Thymus (tissue), 11 donors: ENCODE measurements at regions not wholly inside any gene's neighbourhood (a gene's known extent, or its start where the extent isn't known, plus 50 kb on each side); places are given as distances from the start of the nearest gene placed in this dataset.

Source experiments
- DNase-seq, 9 donors: peaks; one replicate each; pipeline ENCODE4 v3.0.0-alpha.2; 2013; ENCODE audit warnings: low spot score in 9 of 9, low read depth in 6 of 9, missing footprints in 1 of 9
- H3K27ac ChIP-seq, 2 donors: one replicate each; pipeline ENCODE4 v1.5.1; 2013; ENCODE audit warnings: control low read depth in 1 of 2, low read depth in 1 of 2, low read length in 1 of 2, mild to moderate bottlenecking in 1 of 2, moderate library complexity in 1 of 2
- H3K27me3 ChIP-seq, 2 donors: one replicate each; pipeline ENCODE4 v1.5.1; 2013; ENCODE audit warnings: low read length in 1 of 2; ENCODE audit not compliant: control insufficient read depth in 2 of 2, insufficient read depth in 1 of 2
- H3K36me3 ChIP-seq, 2 donors: one replicate each; pipeline ENCODE4 v1.5.1; 2013; ENCODE audit warnings: low read length in 1 of 2, mild to moderate bottlenecking in 1 of 2, moderate library complexity in 1 of 2; ENCODE audit not compliant: control insufficient read depth in 2 of 2, insufficient read depth in 2 of 2
- H3K4me1 ChIP-seq, 2 donors: one replicate each; pipeline ENCODE4 v1.5.1; 2013; ENCODE audit warnings: low read length in 2 of 2; ENCODE audit not compliant: control insufficient read depth in 2 of 2, insufficient read depth in 2 of 2
- H3K4me3 ChIP-seq, 2 donors: one replicate each; pipeline ENCODE4 v1.5.1; 2013; ENCODE audit warnings: low read length in 2 of 2, control low read depth in 1 of 2, mild to moderate bottlenecking in 1 of 2
- H3K9me3 ChIP-seq, 2 donors: one replicate each; pipeline ENCODE4 v1.5.1; 2013; ENCODE audit warnings: low read length in 1 of 2, mild to moderate bottlenecking in 1 of 2; ENCODE audit not compliant: control insufficient read depth in 2 of 2, insufficient read depth in 1 of 2
- WGBS: extraction: QIAGEN DNeasy Blood & Tissue Kit; methylation state at CpG from one replicate; pipeline ENCODE4 v1.1.7; 2013; 5-methylcytosine and 5-hydroxymethylcytosine counted together
- donor health status: healthy.

- H3K27ac ChIP-seq = no peak overlapping the region
Measured at GRCh38 chr13:63632321-63632720, 2216.7 kb upstream of the PCDH20 start.

GRCh38 chr13:63631006-63631405 lies 2215.4 kb upstream of the PCDH20 start:
- Histone ChIP-seq H3K4me1 (no peaks in the 10 kb centered on the region), H3K27ac (no peak overlapping the region), H3K27me3 (no peaks in the 10 kb centered on the region), H3K36me3 (no peaks in the 10 kb centered on the region), H3K9me3 (no peaks in the 10 kb centered on the region), H3K4me3 (no peak overlapping the region)
- 89% methylated on average over 3 of the region's 3 CpGs for WGBS
- DNase-seq = no peak

More at GRCh38 chr13:63632321-63632720, 2216.7 kb upstream of the PCDH20 start:
- Histone ChIP-seq H3K36me3 (no peaks in the 10 kb centered on the region), H3K4me3 (no peak overlapping the region), H3K4me1 (no peaks in the 10 kb centered on the region), H3K27me3 (no peaks in the 10 kb centered on the region), H3K9me3 (no peaks in the 10 kb centered on the region)
- WGBS = 89% methylated on average over 3 of the region's 3 CpGs
- no peak for DNase-seq

GRCh38 chr13:63629591-63629990 lies 2213.9 kb upstream of the PCDH20 start:
- Histone ChIP-seq H3K36me3 (no peaks in the 10 kb centered on the region), H3K4me1 (no peaks in the 10 kb centered on the region), H3K27ac (no peak overlapping the region), H3K9me3 (no peaks in the 10 kb centered on the region), H3K27me3 (no peaks in the 10 kb centered on the region), H3K4me3 (no peak overlapping the region)
- no peak for DNase-seq
- WGBS = 87% methylated on average over 2 of the region's 2 CpGs

GRCh38 chr13:63628310-63628709 lies 2212.7 kb upstream of the PCDH20 start:
- Histone ChIP-seq H3K4me3 (no peak overlapping the region), H3K4me1 (no peaks in the 10 kb centered on the region), H3K36me3 (no peaks in the 10 kb centered on the region), H3K27me3 (no peaks in the 10 kb centered on the region), H3K27ac (no peak overlapping the region), H3K9me3 (no peaks in the 10 kb centered on the region)
- 94% methylated on average over 3 of the region's 3 CpGs for WGBS
- DNase-seq = no peak

- Histone ChIP-seq H3K27ac (no peak overlapping the region), H3K4me3 (no peak overlapping the region), H3K9me3 (no peaks in the 10 kb centered on the region), H3K36me3 (no peaks in the 10 kb centered on the region), H3K4me1 (no peaks in the 10 kb centered on the region), H3K27me3 (no peaks in the 10 kb centered on the region)
- no peak for DNase-seq
- 94% methylated on average over 1 of the region's 1 CpG for WGBS
Measured at GRCh38 chr13:63625869-63626268, 2210.2 kb upstream of the PCDH20 start.

GRCh38 chr13:63614874-63615612 lies 2199.4 kb upstream of the PCDH20 start:
- Histone ChIP-seq H3K27ac (no peak overlapping the region), H3K9me3 (no peaks in the 10 kb centered on the region), H3K4me1 (no peaks in the 10 kb centered on the region), H3K4me3 (no peak overlapping the region), H3K36me3 (no peaks in the 10 kb centered on the region), H3K27me3 (no peaks in the 10 kb centered on the region)
- no peak for DNase-seq
- WGBS = 76% methylated on average over 5 of the region's 5 CpGs

- Histone ChIP-seq H3K9me3 (peaks cover 0 to 11% of the 10 kb centered on the region in 2 donors), H3K36me3 (no peaks in the 10 kb centered on the region), H3K27me3 (no peaks in the 10 kb centered on the region), H3K27ac (no peak overlapping the region), H3K4me3 (no peak overlapping the region), H3K4me1 (no peaks in the 10 kb centered on the region)
- WGBS = 96% methylated on average over 1 of the region's 1 CpG
- no peak for DNase-seq
Measured at GRCh38 chr13:63607153-63607552, 2191.5 kb upstream of the PCDH20 start.

- no peak for DNase-seq
- H3K27me3 ChIP-seq = no peaks in the 10 kb centered on the region
- H3K36me3 ChIP-seq = no peaks in the 10 kb centered on the region
- no peak overlapping the region for H3K4me3 ChIP-seq
- H3K4me1 ChIP-seq = no peaks in the 10 kb centered on the region
- H3K27ac ChIP-seq = no peak overlapping the region
- H3K9me3 ChIP-seq = peaks cover 0 to 11% of the 10 kb centered on the region in 2 donors
Measured at GRCh38 chr13:63605962-63606361, 2190.3 kb upstream of the PCDH20 start.

GRCh38 chr13:63605403-63605802 lies 2189.8 kb upstream of the PCDH20 start:
- H3K27ac ChIP-seq = no peak overlapping the region
- no peak overlapping the region for H3K4me3 ChIP-seq
- no peaks in the 10 kb centered on the region for H3K36me3 ChIP-seq
- no peak for DNase-seq
- no peaks in the 10 kb centered on the region for H3K27me3 ChIP-seq
- peaks cover 0 to 11% of the 10 kb centered on the region in 2 donors for H3K9me3 ChIP-seq
- WGBS = 94% methylated on average over 2 of the region's 2 CpGs
- no peaks in the 10 kb centered on the region for H3K4me1 ChIP-seq
